ENCODE measurements at regions not wholly inside any gene's neighbourhood (a gene's known extent, or its start where the extent isn't known, plus 50 kb on each side); places are given as distances from the start of the nearest gene placed in this dataset.

- TF ChIP-seq POLR2A (IDR thresholded peaks at IDR 0.05) = no peak
- TF ChIP-seq POLR2AphosphoS5 (IDR thresholded peaks at IDR 0.05) = no peak
- TF ChIP-seq CTCF (IDR thresholded peaks at IDR 0.05) = no peak
- no peak for TF ChIP-seq EP300 (IDR thresholded peaks at IDR 0.05)
- 95% methylated on average over 1 of the region's 1 CpG for WGBS
- peaks cover 6% of the 10 kb centered on the region for H3K9me3 ChIP-seq
Measured at GRCh38 chr7:69198250-69198649, 400.0 kb upstream of the AUTS2 start.

GRCh38 chr7:69199041-69199440 is 399.2 kb upstream of the AUTS2 start:
- H3K9me3 ChIP-seq = peaks cover 6% of the 10 kb centered on the region
- H3K4me1 ChIP-seq = no peaks in the 10 kb centered on the region
- TF ChIP-seq EP300 (IDR thresholded peaks at IDR 0.05) (no peak), POLR2AphosphoS5 (IDR thresholded peaks at IDR 0.05) (no peak), POLR2A (IDR thresholded peaks at IDR 0.05) (no peak), CTCF (IDR thresholded peaks at IDR 0.05) (no peak)
- no peaks in the 10 kb centered on the region for H3K27me3 ChIP-seq
- H3K27ac ChIP-seq = no peak overlapping the region
- H3K4me3 ChIP-seq = no peak overlapping the region
- no peaks in the 10 kb centered on the region for H3K36me3 ChIP-seq
- no peak for DNase-seq (ENCODE audit: low spot score in 2 of 2)
- WGBS = 75% methylated on average over 5 of the region's 5 CpGs

More at GRCh38 chr7:69198250-69198649, 400.0 kb upstream of the AUTS2 start:
- Histone ChIP-seq H3K27ac (no peak overlapping the region), H3K27me3 (no peaks in the 10 kb centered on the region), H3K36me3 (no peaks in the 10 kb centered on the region), H3K4me1 (no peaks in the 10 kb centered on the region), H3K4me3 (no peak overlapping the region)
- DNase-seq (ENCODE audit: low spot score in 2 of 2) = no peak

- TF ChIP-seq EP300 (IDR thresholded peaks at IDR 0.05) (no peak), POLR2A (IDR thresholded peaks at IDR 0.05) (no peak), CTCF (IDR thresholded peaks at IDR 0.05) (no peak), POLR2AphosphoS5 (IDR thresholded peaks at IDR 0.05) (no peak)
- no peak overlapping the region for H3K4me3 ChIP-seq
- no peaks in the 10 kb centered on the region for H3K36me3 ChIP-seq
- WGBS = 52% methylated on average over 1 of the region's 1 CpG
- H3K27ac ChIP-seq = no peak overlapping the region
- no peak for DNase-seq (ENCODE audit: low spot score in 2 of 2)
- peaks cover 6% of the 10 kb centered on the region for H3K9me3 ChIP-seq
- no peaks in the 10 kb centered on the region for H3K4me1 ChIP-seq
- H3K27me3 ChIP-seq = no peaks in the 10 kb centered on the region
Measured at GRCh38 chr7:69199661-69200060, 398.6 kb upstream of the AUTS2 start.

GRCh38 chr7:69203871-69204270 is 394.4 kb upstream of the AUTS2 start:
- WGBS = 84% methylated on average over 2 of the region's 2 CpGs
- Histone ChIP-seq H3K4me1 (no peaks in the 10 kb centered on the region), H3K27ac (no peak overlapping the region), H3K4me3 (no peak overlapping the region), H3K36me3 (no peaks in the 10 kb centered on the region), H3K27me3 (no peaks in the 10 kb centered on the region), H3K9me3 (no peaks in the 10 kb centered on the region)
- DNase-seq (ENCODE audit: low spot score in 2 of 2) = no peak
- TF ChIP-seq EP300 (IDR thresholded peaks at IDR 0.05) = no peak
- TF ChIP-seq POLR2A (IDR thresholded peaks at IDR 0.05) = no peak
- no peak for TF ChIP-seq POLR2AphosphoS5 (IDR thresholded peaks at IDR 0.05)
- no peak for TF ChIP-seq CTCF (IDR thresholded peaks at IDR 0.05)

- no peaks in the 10 kb centered on the region for H3K36me3 ChIP-seq
- no peak for DNase-seq (ENCODE audit: low spot score in 2 of 2)
- 76% methylated on average over 3 of the region's 3 CpGs for WGBS
- no peak overlapping the region for H3K27ac ChIP-seq
- H3K4me1 ChIP-seq = no peaks in the 10 kb centered on the region
- no peaks in the 10 kb centered on the region for H3K27me3 ChIP-seq
- no peak overlapping the region for H3K4me3 ChIP-seq
- H3K9me3 ChIP-seq = no peaks in the 10 kb centered on the region
- no peak for TF ChIP-seq CTCF (IDR thresholded peaks at IDR 0.05)
- no peak for TF ChIP-seq POLR2A (IDR thresholded peaks at IDR 0.05)
- TF ChIP-seq EP300 (IDR thresholded peaks at IDR 0.05) = no peak
- no peak for TF ChIP-seq POLR2AphosphoS5 (IDR thresholded peaks at IDR 0.05)
Measured at GRCh38 chr7:69204943-69205342, 393.3 kb upstream of the AUTS2 start.
